Panc1 (cell line): ENCODE measurements at regions not wholly inside any gene's neighbourhood (a gene's known extent, or its start where the extent isn't known, plus 50 kb on each side); places are given as distances from the start of the nearest gene placed in this dataset.

Experiments
- ATAC-seq: fragments of 200-7000 bp; cut with Tn5 transposase; 2 replicates; pipeline ENCODE4 v1.9.1; 2020; ENCODE audit warnings: mild to moderate bottlenecking, moderate library complexity
- BruUV-seq: library from RNA; stranded (reverse); fragments of 400-500 nt; replicated peaks from 2 replicates; lab custom pipeline; 2021; lab: Mats Ljungman, UMichigan
- CTCF ChIA-PET: fragments of 300-600 bp; sonication (Branson Sonifier 250); formaldehyde crosslinking; loops from one replicate; lab custom pipeline; 2022; ENCODE audit warnings: antibody characterized with exemption; lab: Charles Lee
- POLR2A ChIA-PET: fragments of 300-600 bp; sonication (Branson Sonifier 250); formaldehyde crosslinking; loops from one replicate; lab custom pipeline; 2022; ENCODE audit warnings: antibody characterized with exemption; lab: Charles Lee
- DNase-seq: peaks from one replicate; pipeline ENCODE4 v3.0.0-alpha.2; 2010; ENCODE audit warnings: low read depth, low spot score
- H3K27ac ChIP-seq: 2 replicates; pipeline ENCODE4 v1.5.1; 2011; ENCODE audit warnings: mild to moderate bottlenecking, low read length, inconsistent platforms
- H3K27me3 ChIP-seq: fragments of 200-500 bp; sonication (Bioruptor generic); 2 replicates; pipeline ENCODE4 v1.6.0; 2014; ENCODE audit warnings: low read length, inconsistent platforms; ENCODE audit not compliant: control insufficient read depth, insufficient read depth
- H3K36me3 ChIP-seq: fragments of 200-500 bp; sonication (Bioruptor generic); 2 replicates; pipeline ENCODE4 v1.5.1; 2014; ENCODE audit warnings: inconsistent platforms, mild to moderate bottlenecking, low read length, moderate library complexity; ENCODE audit not compliant: control insufficient read depth, insufficient read depth
- H3K4me1 ChIP-seq: 2 replicates; pipeline ENCODE4 v1.5.1; 2011; ENCODE audit warnings: inconsistent platforms, mild to moderate bottlenecking, low read length, moderate library complexity; ENCODE audit not compliant: control insufficient read depth, insufficient read depth
- H3K4me3 ChIP-seq, 2 experiments: 2 replicates each; pipeline ENCODE4 v1.5.1; 2011 to 2012; ENCODE audit warnings: low read depth in 2 of 2, low read length in 2 of 2, mild to moderate bottlenecking in 2 of 2, inconsistent platforms in 1 of 2, moderate library complexity in 1 of 2
- H3K9me3 ChIP-seq: fragments of 200-500 bp; sonication (Bioruptor generic); 2 replicates; pipeline ENCODE4 v1.5.1; 2014; ENCODE audit warnings: low read depth, mild to moderate bottlenecking, inconsistent platforms, low read length, moderate library complexity; ENCODE audit not compliant: control insufficient read depth, insufficient read depth
- CTCF ChIP-seq: fragments of 450-650 bp; IDR thresholded peaks from 2 replicates; pipeline ENCODE4 v1.5.1; 2017; ENCODE audit warnings: mild to moderate bottlenecking
- POLR2AphosphoS5 ChIP-seq: IDR thresholded peaks from 2 replicates; pipeline ENCODE4 v1.6.1; 2012; ENCODE audit warnings: mild to moderate bottlenecking, low read depth, low read length, moderate library complexity
- SIN3A ChIP-seq: IDR thresholded peaks from 2 replicates; pipeline ENCODE4 v1.6.1; 2012; ENCODE audit warnings: low read depth, mild to moderate bottlenecking, low read length, moderate library complexity, borderline replicate concordance; ENCODE audit not compliant: insufficient read depth
- TCF7L2 ChIP-seq: IDR thresholded peaks from 2 replicates; pipeline ENCODE4 v1.6.1; 2011; ENCODE audit warnings: mild to moderate bottlenecking, low read depth, low read length, inconsistent platforms
- in situ Hi-C: cut with HindIII; loops from 2 replicates; pipeline ENCODE4 v1.10.0; 2016; ENCODE audit warnings: low sequenced_read_pairs, low pct_unique_long_range_greater_than_20kb
- intact Hi-C: fragments of 100-400 bp; cut with micrococcal nuclease; formaldehyde crosslinking; loops from one replicate; pipeline ENCODE4 v1.10.0; 2022; ENCODE audit not compliant: unreplicated experiment
- TF ChIP-seq, protein P1 (sequence below), 2 experiments: IDR thresholded peaks; 2 replicates each; pipeline ENCODE4 v1.6.1; 2011 to 2012; ENCODE audit warnings: low read depth in 2 of 2, control low read depth in 1 of 2, low read length in 1 of 2, mild to moderate bottlenecking in 1 of 2, moderate library complexity in 1 of 2; ENCODE audit not compliant: insufficient read depth in 1 of 2

DNA sequence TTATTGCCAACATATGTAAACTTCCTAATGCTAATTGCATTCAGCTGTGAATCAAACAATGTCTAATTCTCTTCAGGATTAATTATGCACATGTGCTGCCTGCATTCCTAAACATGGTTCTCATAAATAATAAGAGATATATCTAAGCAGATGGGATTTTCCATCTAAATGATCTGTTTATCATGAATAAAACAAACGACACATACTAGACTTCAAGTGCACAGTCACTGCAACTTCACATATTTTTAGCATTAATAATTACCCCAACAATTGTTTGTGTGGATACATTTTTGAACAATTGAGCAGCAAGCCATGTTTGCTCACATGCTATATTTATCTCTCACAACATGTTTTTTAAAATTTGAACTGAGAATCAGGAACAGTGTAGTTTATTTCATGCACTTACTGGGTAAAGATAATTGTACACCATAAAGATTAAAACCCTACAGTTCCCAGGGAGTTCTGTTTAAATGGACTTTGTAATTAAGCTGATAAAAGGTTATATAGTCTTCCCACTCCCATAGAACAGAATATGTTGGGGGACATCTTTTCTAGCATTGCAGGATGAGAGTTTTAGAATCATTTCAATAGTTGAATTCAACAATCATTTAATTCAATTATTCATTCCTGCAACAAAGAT is 378.5 kb downstream of the MDFIC start:
- DNase-seq (no peak), ATAC-seq (no peak)
- intact Hi-C loops = no loop called here

GRCh38 chr7:115299397-115300037 is 377.6 kb downstream of the MDFIC start:
- TF ChIP-seq SIN3A (no peak), TCF7L2 (no peak), CTCF (no peak), POLR2AphosphoS5 (no peak)
- TF ChIP-seq, protein P1, sequence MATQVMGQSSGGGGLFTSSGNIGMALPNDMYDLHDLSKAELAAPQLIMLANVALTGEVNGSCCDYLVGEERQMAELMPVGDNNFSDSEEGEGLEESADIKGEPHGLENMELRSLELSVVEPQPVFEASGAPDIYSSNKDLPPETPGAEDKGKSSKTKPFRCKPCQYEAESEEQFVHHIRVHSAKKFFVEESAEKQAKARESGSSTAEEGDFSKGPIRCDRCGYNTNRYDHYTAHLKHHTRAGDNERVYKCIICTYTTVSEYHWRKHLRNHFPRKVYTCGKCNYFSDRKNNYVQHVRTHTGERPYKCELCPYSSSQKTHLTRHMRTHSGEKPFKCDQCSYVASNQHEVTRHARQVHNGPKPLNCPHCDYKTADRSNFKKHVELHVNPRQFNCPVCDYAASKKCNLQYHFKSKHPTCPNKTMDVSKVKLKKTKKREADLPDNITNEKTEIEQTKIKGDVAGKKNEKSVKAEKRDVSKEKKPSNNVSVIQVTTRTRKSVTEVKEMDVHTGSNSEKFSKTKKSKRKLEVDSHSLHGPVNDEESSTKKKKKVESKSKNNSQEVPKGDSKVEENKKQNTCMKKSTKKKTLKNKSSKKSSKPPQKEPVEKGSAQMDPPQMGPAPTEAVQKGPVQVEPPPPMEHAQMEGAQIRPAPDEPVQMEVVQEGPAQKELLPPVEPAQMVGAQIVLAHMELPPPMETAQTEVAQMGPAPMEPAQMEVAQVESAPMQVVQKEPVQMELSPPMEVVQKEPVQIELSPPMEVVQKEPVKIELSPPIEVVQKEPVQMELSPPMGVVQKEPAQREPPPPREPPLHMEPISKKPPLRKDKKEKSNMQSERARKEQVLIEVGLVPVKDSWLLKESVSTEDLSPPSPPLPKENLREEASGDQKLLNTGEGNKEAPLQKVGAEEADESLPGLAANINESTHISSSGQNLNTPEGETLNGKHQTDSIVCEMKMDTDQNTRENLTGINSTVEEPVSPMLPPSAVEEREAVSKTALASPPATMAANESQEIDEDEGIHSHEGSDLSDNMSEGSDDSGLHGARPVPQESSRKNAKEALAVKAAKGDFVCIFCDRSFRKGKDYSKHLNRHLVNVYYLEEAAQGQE (IDR thresholded peaks at IDR 0.05; ENCODE audit: insufficient read depth in 1 of 2, low read depth in 2 of 2, low read length in 1 of 2) = no peak
- in situ Hi-C loops (no loop called here), intact Hi-C loops (no loop called here)
- no peak for DNase-seq
- ChIA-PET POLR2A (no interaction called here), CTCF (no interaction called here)
- H3K9me3 ChIP-seq = no peaks in the 10 kb centered on the region
- no peak overlapping the region for H3K4me3 ChIP-seq
- H3K27me3 ChIP-seq = no peaks in the 10 kb centered on the region
- no peak for ATAC-seq
- H3K36me3 ChIP-seq = no peaks in the 10 kb centered on the region
- no peak overlapping the region for H3K27ac ChIP-seq
- H3K4me1 ChIP-seq = no peaks in the 10 kb centered on the region
- no TSS peak for BruUV-seq

More for the DNA sequence above, 378.5 kb downstream of the MDFIC start:
- in situ Hi-C loops = no loop called here
- POLR2A ChIA-PET = no interaction called here
- Histone ChIP-seq H3K9me3 (no peaks in the 10 kb centered on the region), H3K4me3 (no peak overlapping the region), H3K4me1 (no peaks in the 10 kb centered on the region), H3K27ac (no peak overlapping the region), H3K27me3 (no peaks in the 10 kb centered on the region), H3K36me3 (no peaks in the 10 kb centered on the region)
- BruUV-seq = no TSS peak
- TF ChIP-seq SIN3A = no peak
- no peak for TF ChIP-seq POLR2AphosphoS5
- TF ChIP-seq, protein P1 (IDR thresholded peaks at IDR 0.05; ENCODE audit: insufficient read depth in 1 of 2, low read depth in 2 of 2, low read length in 1 of 2) = no peak
- no peak for TF ChIP-seq CTCF
- no peak for TF ChIP-seq TCF7L2
- CTCF ChIA-PET = no interaction called here
